GM19455 (cell line): ENCODE measurements at regions not wholly inside any gene's neighbourhood (a gene's known extent, or its start where the extent isn't known, plus 50 kb on each side); places are given as distances from the start of the nearest gene placed in this dataset.

ENCODE experiments used
- ATAC-seq: cut with Tn5 transposase; IDR thresholded peaks from one replicate; pipeline ENCODE4 v1.9.1; 2021; ENCODE audit not compliant: unreplicated experiment

GRCh38 chr10:29962166-29962850 is 97.1 kb downstream of the JCAD start:
- ATAC-seq, result no peak

DNA sequence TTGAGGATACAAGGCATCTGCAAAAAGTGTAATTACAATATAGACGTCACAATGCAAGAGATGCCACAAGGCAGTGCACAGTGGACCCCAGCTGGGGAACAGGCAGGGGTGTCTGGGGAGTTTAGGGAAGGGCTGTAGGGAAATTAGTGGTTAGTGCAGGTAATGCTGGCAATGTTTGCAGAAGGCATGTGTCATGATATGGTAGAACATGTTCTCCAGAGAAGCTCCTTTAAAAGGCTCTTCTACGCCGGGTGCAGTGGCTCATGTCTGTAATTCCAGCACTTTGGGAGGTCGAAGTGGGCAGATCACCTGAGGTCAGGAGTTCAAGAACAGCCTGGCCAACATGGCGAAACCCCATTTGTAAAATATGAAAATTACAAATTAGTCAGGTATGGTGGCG is 98.0 kb downstream of the JCAD start:
- ATAC-seq, result no peak

GRCh38 chr10:29960261-29960660 is 99.1 kb downstream of the JCAD start:
- ATAC-seq, result no peak

DNA sequence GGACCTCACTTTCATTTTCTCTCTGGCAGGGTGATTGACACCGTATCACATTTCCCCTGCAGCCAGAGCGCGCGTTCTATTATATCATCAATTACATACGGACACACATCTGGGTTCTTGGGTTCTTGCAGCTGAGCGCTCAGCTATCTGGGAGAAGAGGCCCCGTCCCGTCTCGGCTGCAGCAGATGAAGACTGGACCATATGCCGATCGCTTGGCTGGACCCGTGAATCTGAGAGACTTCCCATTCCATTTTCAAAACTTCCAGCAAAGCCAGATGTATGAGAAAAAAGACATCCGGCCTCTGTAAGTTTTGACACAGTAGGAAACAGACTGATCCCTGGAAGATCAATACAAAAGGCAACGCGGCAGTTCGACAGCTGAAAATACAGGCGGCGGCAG is 99.8 kb downstream of the JCAD start:
- ATAC-seq, result no peak

- no peak for ATAC-seq
These were observed 100.9 kb downstream of the JCAD start for GRCh38 chr10:29958440-29958839.

GRCh38 chr10:29957907-29958331 is 101.5 kb downstream of the JCAD start:
- no peak for ATAC-seq

DNA sequence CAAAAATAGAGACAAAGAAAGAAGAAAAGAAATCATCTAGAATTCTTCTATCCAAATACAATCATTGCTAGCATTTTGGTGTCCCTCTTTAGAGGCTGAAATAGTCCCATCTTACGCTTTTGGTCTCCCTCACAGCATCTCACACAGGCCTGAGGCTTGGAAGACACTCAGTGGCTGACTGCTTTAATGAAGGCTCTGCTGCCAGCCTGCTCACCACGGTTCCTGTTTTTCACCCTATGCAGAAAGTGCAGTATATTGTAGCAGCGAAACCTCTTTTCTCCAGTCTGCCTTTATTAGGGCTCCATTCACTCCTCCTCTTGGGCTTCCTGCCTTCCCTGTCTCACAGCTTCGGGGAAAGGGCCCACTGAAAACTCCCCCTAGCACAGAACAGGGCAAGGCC is 102.2 kb downstream of the JCAD start:
- no peak for ATAC-seq

- ATAC-seq, result no peak
These were observed 103.0 kb downstream of the JCAD start for GRCh38 chr10:29956335-29956924.

GRCh38 chr10:29955329-29955935 is 104.0 kb downstream of the JCAD start:
- no peak for ATAC-seq

GRCh38 chr10:29951441-29951931 is 107.9 kb downstream of the JCAD start:
- no peak for ATAC-seq

DNA sequence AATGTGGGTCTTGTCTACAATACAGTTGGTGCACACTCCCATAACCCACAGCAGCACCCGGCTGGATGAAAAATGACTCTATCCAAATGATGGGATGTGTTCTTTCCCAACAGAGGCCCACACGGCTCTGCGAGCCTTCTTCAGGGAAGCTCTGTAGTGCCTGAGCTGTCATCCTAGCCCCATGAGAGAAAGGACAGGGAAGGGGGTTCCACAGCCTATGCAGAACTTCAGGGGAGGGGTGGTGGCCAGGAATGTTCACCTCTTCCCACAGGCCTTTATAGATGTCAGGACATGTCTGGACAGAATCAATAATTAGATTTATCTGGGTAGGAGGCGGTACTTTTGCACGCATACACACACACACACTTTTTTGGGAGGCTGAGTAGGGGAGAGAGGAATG is 109.0 kb downstream of the JCAD start:
- ATAC-seq, result no peak

DNA sequence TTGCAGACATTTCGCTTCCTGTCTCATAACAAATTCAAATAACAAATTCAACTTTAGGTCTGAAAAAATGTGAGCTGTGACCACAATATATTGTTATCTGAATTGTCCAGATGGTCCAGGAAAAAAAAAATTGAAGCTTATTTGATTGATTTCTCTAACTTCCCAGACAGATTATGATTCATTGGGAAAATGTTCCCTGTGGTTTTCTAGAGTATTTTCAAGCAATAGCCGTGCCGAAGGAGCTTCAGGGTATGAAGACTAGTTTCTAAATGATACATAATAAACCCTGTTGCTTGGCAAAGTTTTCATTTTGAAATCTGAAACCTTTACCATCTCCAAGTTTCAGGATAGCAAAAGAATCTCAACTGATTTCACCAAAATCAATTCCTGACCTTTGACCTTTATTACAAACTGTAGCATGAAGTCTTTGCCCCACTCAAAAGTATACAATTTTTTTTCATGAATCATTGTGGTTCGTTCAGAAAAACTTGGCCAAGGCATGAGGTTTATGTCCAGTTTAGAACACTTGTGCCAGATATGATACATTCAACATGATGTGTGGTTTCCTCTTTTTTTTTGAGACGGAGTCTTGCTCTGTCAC is 109.9 kb downstream of the JCAD start:
- no peak for ATAC-seq

GRCh38 chr10:29948881-29949355 is 110.5 kb downstream of the JCAD start:
- no peak for ATAC-seq

DNA sequence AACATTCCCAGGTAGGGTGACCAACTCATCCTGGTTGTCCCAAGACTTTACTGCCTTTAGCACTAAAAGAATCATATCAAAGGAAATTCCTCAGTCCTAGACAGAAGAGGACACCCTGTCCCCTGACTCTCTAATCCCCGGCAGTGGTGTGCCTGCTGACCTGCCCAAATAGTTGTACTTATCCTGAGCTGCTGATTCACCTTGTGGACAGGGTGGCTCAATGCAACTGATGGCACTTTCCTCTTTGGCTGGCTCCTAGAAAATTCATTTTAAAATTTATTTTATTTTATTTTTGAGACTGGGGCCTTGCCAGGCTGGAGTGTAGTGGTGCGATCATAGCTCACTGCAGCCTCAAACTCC is 111.7 kb downstream of the JCAD start:
- no peak for ATAC-seq

GRCh38 chr10:29946953-29947700 is 112.3 kb downstream of the JCAD start:
- ATAC-seq, result no peak

DNA sequence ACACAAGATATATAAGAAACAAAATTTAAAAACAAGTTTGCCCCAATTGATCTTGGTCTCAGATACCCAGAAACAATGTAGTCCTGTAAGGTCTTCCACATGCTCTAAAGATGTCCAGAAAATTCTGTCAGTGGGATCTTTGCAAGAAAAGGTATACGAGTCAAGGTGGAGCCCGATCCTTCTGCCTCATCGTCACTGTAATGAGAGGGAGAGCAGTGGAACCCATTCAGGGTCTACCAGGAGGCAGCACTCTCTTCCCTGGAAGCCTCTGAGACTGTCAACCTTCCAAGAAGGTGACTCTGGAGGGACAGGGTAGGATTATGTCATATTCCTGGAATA is 112.8 kb downstream of the JCAD start:
- no peak for ATAC-seq

DNA sequence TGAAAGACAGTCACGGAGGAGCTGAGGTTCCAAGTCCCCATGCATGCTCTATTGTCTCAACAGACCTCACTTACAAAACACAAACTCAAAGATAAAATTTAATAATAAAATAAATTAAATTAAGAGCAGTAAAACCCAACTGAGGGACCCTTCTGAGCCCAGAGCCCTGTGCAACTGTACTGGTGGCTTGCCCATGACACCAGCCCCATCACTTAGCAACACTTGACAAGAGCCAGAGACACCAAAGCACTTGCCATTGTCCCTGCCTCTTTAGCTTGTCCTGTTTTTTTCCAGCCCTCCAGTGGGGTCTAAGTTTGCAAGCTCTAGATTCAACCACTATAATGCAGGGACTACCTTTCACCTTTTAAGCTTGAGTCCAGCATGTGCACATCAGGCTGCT is 117.9 kb downstream of the JCAD start:
- no peak for ATAC-seq

DNA sequence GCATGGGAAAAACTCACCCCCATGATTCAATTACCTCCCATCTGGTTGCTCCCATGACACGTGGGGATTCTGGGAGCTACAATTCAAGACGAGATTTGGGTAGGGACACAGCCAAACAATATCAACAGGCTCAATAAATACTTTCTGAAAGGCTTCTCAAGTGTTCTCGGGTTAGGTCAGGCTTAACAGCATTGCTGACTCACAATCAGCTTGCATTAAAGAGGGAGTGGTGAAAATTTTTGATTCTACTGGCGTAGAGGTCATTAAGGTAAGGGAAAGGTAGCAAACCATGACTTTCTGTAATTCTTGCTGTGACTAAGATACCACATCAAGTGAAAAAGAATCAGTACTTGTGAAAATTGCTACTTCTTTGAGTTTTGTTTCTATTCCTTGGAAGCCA is 126.4 kb downstream of the JCAD start:
- no peak for ATAC-seq

GRCh38 chr10:29931833-29932232 is 127.6 kb downstream of the JCAD start:
- ATAC-seq, result no peak

DNA sequence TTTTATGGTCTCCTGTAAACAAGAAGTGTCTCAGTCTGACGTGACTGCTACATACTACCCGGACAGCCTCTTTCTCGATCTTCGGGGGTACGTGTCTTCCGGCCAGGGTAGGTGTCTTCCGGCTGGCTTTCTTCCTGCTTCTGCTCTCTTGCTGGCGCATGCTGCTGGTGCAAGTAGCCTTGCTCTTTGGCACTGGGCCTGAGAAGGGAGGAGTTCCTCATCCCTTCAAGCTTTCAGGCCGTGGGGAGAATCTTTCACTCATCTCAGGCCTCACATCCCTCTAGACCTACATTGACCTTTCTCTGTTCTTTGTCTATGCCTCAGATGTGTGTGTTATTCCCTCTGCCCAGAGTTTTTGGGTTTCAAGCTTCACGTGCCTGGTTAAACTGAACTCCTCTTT is 130.4 kb downstream of the JCAD start:
- ATAC-seq, result no peak

DNA sequence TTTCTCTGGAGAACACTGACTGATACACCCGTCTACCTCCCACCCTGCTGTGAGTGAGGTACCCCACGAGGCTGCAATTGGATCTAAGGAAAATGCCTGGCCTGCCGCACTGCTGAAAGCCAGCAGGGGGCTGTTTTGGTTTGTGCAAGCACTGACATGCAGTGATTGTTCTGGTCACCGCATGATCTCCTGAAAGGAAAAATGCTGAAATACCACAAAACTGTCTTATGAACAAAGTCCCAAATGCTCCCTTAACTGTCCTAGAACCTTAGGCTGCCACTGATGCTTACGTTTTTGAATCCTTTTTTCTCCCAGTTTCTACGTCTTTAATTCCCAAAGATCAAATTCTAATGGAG is 132.7 kb downstream of the JCAD start:
- ATAC-seq, result no peak
